ENCODE measurements at regions not wholly inside any gene's neighbourhood (a gene's known extent, or its start where the extent isn't known, plus 50 kb on each side); places are given as distances from the start of the nearest gene placed in this dataset.

GRCh38 chr3:116776880-116777785 is 67.6 kb downstream of the TUSC7 start:
- Histone ChIP-seq H3K79me2 (ENCODE audit: insufficient read depth) (no peaks in the 10 kb centered on the region), H3K4me3 (ENCODE audit: low read depth in 2 of 2, low read length in 1 of 2) (no peak overlapping the region), H3K4me1 (ENCODE audit: control insufficient read depth in 1 of 2, insufficient read depth in 2 of 2, low read depth in 1 of 2, low read length in 1 of 2) (no peaks in the 10 kb centered on the region; a peak in 2 of 4 replicates), H3K9me2 (no peaks in the 10 kb centered on the region), H2AFZ (ENCODE audit: low read depth) (no peak overlapping the region), H3F3A (replicated peaks; ENCODE audit: insufficient read depth) (no peaks in the 10 kb centered on the region), H4K20me1 (ENCODE audit: insufficient read depth) (no peaks in the 10 kb centered on the region), H3K27ac (ENCODE audit: low read depth in 2 of 2, low read length in 1 of 2) (no peak overlapping the region), H3K27me3 (ENCODE audit: insufficient read depth) (no peaks in the 10 kb centered on the region), H3K36me3 (replicated peaks in 1 of 2; ENCODE audit: control insufficient read depth in 1 of 2, insufficient read depth in 2 of 2, low read length in 1 of 2) (no peaks in the 10 kb centered on the region), H3K9ac (no peak overlapping the region), H3K9me3 (no peaks in the 10 kb centered on the region), H3K4me2 (no peak overlapping the region)
- CTCF ChIA-PET: no interaction called here
- TF ChIP-seq TCF12 (IDR thresholded peaks at IDR 0.05) (no peak), IRF3 (IDR thresholded peaks at IDR 0.05; ENCODE audit: low read depth, low read length) (no peak), SIN3A (IDR thresholded peaks at IDR 0.05; ENCODE audit: borderline replicate concordance, low read depth, low read length) (no peak)
- DNase-seq: no peak
- WGBS (ENCODE audit: low lambda C conversion rate): 93% methylated on average over 10 of the region's 10 CpGs
- POLR2A ChIA-PET: no interaction called here

GRCh38 chr3:116785226-116785625 is 75.6 kb downstream of the TUSC7 start:
- no peak overlapping the region for H3K27ac ChIP-seq (ENCODE audit: low read depth in 2 of 2, low read length in 1 of 2)
- ChIA-PET CTCF (interaction anchor here (1.0 to 2.0 kb wide), 2 partner anchors 14 to 79 kb away, joined by 3 to 5 read pairs; no protein-coding TSS in a partner anchor), POLR2A (no interaction called here)
- H3K9me3 ChIP-seq: no peaks in the 10 kb centered on the region
- TF ChIP-seq MEF2A (IDR thresholded peaks at IDR 0.05; ENCODE audit: borderline replicate concordance, low read depth): no peak
- no peak for TF ChIP-seq SMC3 (IDR thresholded peaks at IDR 0.05; ENCODE audit: low read depth, low read length)
- no peak for TF ChIP-seq POLR2AphosphoS5 (IDR thresholded peaks at IDR 0.05; ENCODE audit: low read depth, low read length)
- no peak for TF ChIP-seq ZBTB33 (IDR thresholded peaks at IDR 0.05; ENCODE audit: borderline replicate concordance, low read depth)
- TF ChIP-seq EP300 (IDR thresholded peaks at IDR 0.05; ENCODE audit: borderline replicate concordance in 1 of 2, low read depth in 1 of 2, low read length in 1 of 2): no peak
- no peak for TF ChIP-seq MAX (IDR thresholded peaks at IDR 0.05; ENCODE audit: low read depth)
- no peak for TF ChIP-seq USF1 (IDR thresholded peaks at IDR 0.05; ENCODE audit: borderline replicate concordance, low read depth)
- no peak for TF ChIP-seq RXRA (IDR thresholded peaks at IDR 0.05; ENCODE audit: borderline replicate concordance, low read depth)
- TF ChIP-seq GATA2 (CRISPR knock-in tag; IDR thresholded peaks at IDR 0.05): no peak
- TF ChIP-seq IRF3 (IDR thresholded peaks at IDR 0.05; ENCODE audit: low read depth, low read length): no peak
- TF ChIP-seq RCOR1 (IDR thresholded peaks at IDR 0.05; ENCODE audit: low read length): no peak
- TF ChIP-seq PBX3 (IDR thresholded peaks at IDR 0.05): no peak
- TF ChIP-seq GABPA (IDR thresholded peaks at IDR 0.05; ENCODE audit: low read depth): no peak
- TF ChIP-seq EZH2phosphoT487 (IDR thresholded peaks at IDR 0.05; ENCODE audit: borderline replicate concordance, low read depth): no peak
- no peaks in the 10 kb centered on the region for H4K20me1 ChIP-seq (ENCODE audit: insufficient read depth)
- WGBS (ENCODE audit: low lambda C conversion rate): 70% methylated on average over 3 of the region's 3 CpGs
- H2AFZ ChIP-seq (ENCODE audit: low read depth): no peak overlapping the region
- no peak overlapping the region for H3K4me2 ChIP-seq
- no peaks in the 10 kb centered on the region for H3F3A ChIP-seq (replicated peaks; ENCODE audit: insufficient read depth)
- H3K4me1 ChIP-seq (ENCODE audit: control insufficient read depth in 1 of 2, insufficient read depth in 2 of 2, low read depth in 1 of 2, low read length in 1 of 2): peaks cover 0 to 2% of the 10 kb centered on the region in 2 experiments; a peak in 1 of 4 replicates
- H3K36me3 ChIP-seq (replicated peaks in 1 of 2; ENCODE audit: control insufficient read depth in 1 of 2, insufficient read depth in 2 of 2, low read length in 1 of 2): no peaks in the 10 kb centered on the region
- H3K79me2 ChIP-seq (ENCODE audit: insufficient read depth): no peaks in the 10 kb centered on the region
- no peak overlapping the region for H3K4me3 ChIP-seq (ENCODE audit: low read depth in 2 of 2, low read length in 1 of 2)
- DNase-seq: no peak
- no peaks in the 10 kb centered on the region for H3K9me2 ChIP-seq
- no peak overlapping the region for H3K9ac ChIP-seq
- no peaks in the 10 kb centered on the region for H3K27me3 ChIP-seq (ENCODE audit: insufficient read depth)
